ENCODE measurements at regions not wholly inside any gene's neighbourhood (a gene's known extent, or its start where the extent isn't known, plus 50 kb on each side); places are given as distances from the start of the nearest gene placed in this dataset.

GRCh38 chr5:153237671-153238332 lies 252.7 kb upstream of the GRIA1 start:
- TF ChIP-seq, protein P1, sequence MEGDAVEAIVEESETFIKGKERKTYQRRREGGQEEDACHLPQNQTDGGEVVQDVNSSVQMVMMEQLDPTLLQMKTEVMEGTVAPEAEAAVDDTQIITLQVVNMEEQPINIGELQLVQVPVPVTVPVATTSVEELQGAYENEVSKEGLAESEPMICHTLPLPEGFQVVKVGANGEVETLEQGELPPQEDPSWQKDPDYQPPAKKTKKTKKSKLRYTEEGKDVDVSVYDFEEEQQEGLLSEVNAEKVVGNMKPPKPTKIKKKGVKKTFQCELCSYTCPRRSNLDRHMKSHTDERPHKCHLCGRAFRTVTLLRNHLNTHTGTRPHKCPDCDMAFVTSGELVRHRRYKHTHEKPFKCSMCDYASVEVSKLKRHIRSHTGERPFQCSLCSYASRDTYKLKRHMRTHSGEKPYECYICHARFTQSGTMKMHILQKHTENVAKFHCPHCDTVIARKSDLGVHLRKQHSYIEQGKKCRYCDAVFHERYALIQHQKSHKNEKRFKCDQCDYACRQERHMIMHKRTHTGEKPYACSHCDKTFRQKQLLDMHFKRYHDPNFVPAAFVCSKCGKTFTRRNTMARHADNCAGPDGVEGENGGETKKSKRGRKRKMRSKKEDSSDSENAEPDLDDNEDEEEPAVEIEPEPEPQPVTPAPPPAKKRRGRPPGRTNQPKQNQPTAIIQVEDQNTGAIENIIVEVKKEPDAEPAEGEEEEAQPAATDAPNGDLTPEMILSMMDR (IDR thresholded peaks at IDR 0.05): no peak
- TF ChIP-seq POLR2A (IDR thresholded peaks at IDR 0.05): no peak
